IMR-90 (cell line): ENCODE measurements at regions not wholly inside any gene's neighbourhood (a gene's known extent, or its start where the extent isn't known, plus 50 kb on each side); places are given as distances from the start of the nearest gene placed in this dataset.
"Not testable (repeated sequence)": the region's sequence is repeated elsewhere in the genome, so short reads cannot be mapped to it uniquely, and the experiment has no call there.

ENCODE experiments used
- ATAC-seq: fragments of 200-7000 bp; cut with Tn5 transposase; 2 replicates; pipeline ENCODE4 v1.9.1; 2020; ENCODE audit warnings: low read depth, mild to moderate bottlenecking, moderate library complexity
- BruUV-seq: library from RNA; stranded (reverse); fragments of 400-500 nt; replicated peaks from 2 replicates; lab custom pipeline; 2021; lab: Mats Ljungman, UMichigan
- CTCF ChIA-PET: fragments of 300-600 bp; formaldehyde crosslinking; extraction: SDS; loops from one replicate; lab custom pipeline; 2021; ENCODE audit warnings: antibody characterized with exemption; lab: Yijun Ruan, JAX
- POLR2A ChIA-PET: fragments of 300-600 bp; sonication (Branson Sonifier 250); formaldehyde crosslinking; loops from one replicate; lab custom pipeline; 2022; ENCODE audit warnings: antibody characterized with exemption; ENCODE audit not compliant: unreplicated experiment; lab: Charles Lee
- DNase-seq: peaks from one replicate; pipeline ENCODE4 v3.0.0; 2013
- H2AFZ ChIP-seq: replicated peaks from 2 replicates; pipeline ENCODE3; 2013; ENCODE audit warnings: low read length, mild to moderate bottlenecking; ENCODE audit not compliant: poor library complexity
- H2AK5ac ChIP-seq: 2 replicates; pipeline ENCODE4 v1.6.1; 2013; ENCODE audit warnings: low read depth, low read length, inconsistent platforms
- H2AK9ac ChIP-seq: replicated peaks from 2 replicates; pipeline ENCODE3; 2013; ENCODE audit warnings: mild to moderate bottlenecking, low read depth, low read length, moderate library complexity; ENCODE audit not compliant: poor library complexity
- H2BK120ac ChIP-seq: 2 replicates; pipeline ENCODE4 v1.6.1; 2013; ENCODE audit warnings: low read depth, low read length, inconsistent platforms
- H2BK15ac ChIP-seq: 3 replicates; pipeline ENCODE4 v1.6.1; 2013; ENCODE audit warnings: low read depth, low read length, inconsistent platforms
- H2BK20ac ChIP-seq: 2 replicates; pipeline ENCODE4 v1.6.1; 2013; ENCODE audit warnings: low read depth, mild to moderate bottlenecking, inconsistent platforms, low read length, moderate library complexity
- H2BK5ac ChIP-seq: 2 replicates; pipeline ENCODE4 v1.6.1; 2013; ENCODE audit warnings: mild to moderate bottlenecking, low read depth, low read length, inconsistent platforms; ENCODE audit not compliant: poor library complexity, severe bottlenecking
- H3K14ac ChIP-seq: replicated peaks from 2 replicates; pipeline ENCODE4 v1.6.1; 2013; ENCODE audit warnings: low read depth, low read length, inconsistent platforms
- H3K18ac ChIP-seq: 2 replicates; pipeline ENCODE4 v1.6.1; 2013; ENCODE audit warnings: low read depth, low read length, control low read depth
- H3K23ac ChIP-seq: 2 replicates; pipeline ENCODE4 v1.6.1; 2013; ENCODE audit warnings: low read depth, low read length, inconsistent platforms
- H3K27ac ChIP-seq: 2 replicates; pipeline ENCODE4 v1.5.1; 2013; ENCODE audit warnings: mild to moderate bottlenecking, control low read depth, low read length; ENCODE audit not compliant: insufficient read depth
- H3K27me3 ChIP-seq: 2 replicates; pipeline ENCODE4 v1.6.1; 2013; ENCODE audit warnings: low read length; ENCODE audit not compliant: control insufficient read depth, insufficient read depth
- H3K36me3 ChIP-seq: 2 replicates; pipeline ENCODE4 v1.6.1; 2013; ENCODE audit warnings: low read length, mixed read lengths; ENCODE audit not compliant: control insufficient read depth, insufficient read depth
- H3K4ac ChIP-seq: 2 replicates; pipeline ENCODE4 v1.6.1; 2013; ENCODE audit warnings: low read depth, low read length, inconsistent platforms
- H3K4me1 ChIP-seq: 2 replicates; pipeline ENCODE4 v1.6.1; 2013; ENCODE audit warnings: low read length, mixed read lengths; ENCODE audit not compliant: control insufficient read depth, insufficient read depth
- H3K4me2 ChIP-seq: 2 replicates; pipeline ENCODE4 v1.6.1; 2013; ENCODE audit warnings: low read depth, mild to moderate bottlenecking, control low read depth, low read length, moderate library complexity
- H3K4me3 ChIP-seq: 2 replicates; pipeline ENCODE4 v1.5.1; 2013; ENCODE audit warnings: low read depth, mild to moderate bottlenecking, control low read depth, low read length, moderate library complexity; ENCODE audit not compliant: insufficient read depth
- H3K56ac ChIP-seq: 2 replicates; pipeline ENCODE4 v1.6.1; 2013; ENCODE audit warnings: low read length, inconsistent platforms; ENCODE audit not compliant: insufficient read depth; ENCODE audit errors: extremely low read depth
- H3K79me1 ChIP-seq, 2 experiments: 2 replicates each; pipeline ENCODE4 v1.6.1; 2013; ENCODE audit warnings: low read length in 2 of 2, inconsistent platforms in 1 of 2, low read depth in 1 of 2
- H3K9ac ChIP-seq: 2 replicates; pipeline ENCODE4 v1.6.1; 2013; ENCODE audit warnings: low read depth, low read length, control low read depth
- H3K9me1 ChIP-seq: 2 replicates; pipeline ENCODE4 v1.6.1; 2013; ENCODE audit warnings: low read length, inconsistent platforms; ENCODE audit not compliant: insufficient read depth
- H3K9me3 ChIP-seq: 2 replicates; pipeline ENCODE4 v1.6.1; 2013; ENCODE audit warnings: low read length; ENCODE audit not compliant: control insufficient read depth, insufficient read depth
- H4K20me1 ChIP-seq: 2 replicates; pipeline ENCODE4 v1.6.1; 2013; ENCODE audit warnings: low read length, inconsistent platforms; ENCODE audit not compliant: insufficient read depth
- H4K5ac ChIP-seq: 2 replicates; pipeline ENCODE4 v1.6.1; 2013; ENCODE audit warnings: mild to moderate bottlenecking, low read depth, low read length, control low read depth
- H4K8ac ChIP-seq, 2 experiments: 2 replicates each; pipeline ENCODE4 v1.6.1; 2013; ENCODE audit warnings: low read depth in 2 of 2, low read length in 2 of 2, control low read depth in 1 of 2, inconsistent platforms in 1 of 2
- H4K91ac ChIP-seq: 2 replicates; pipeline ENCODE4 v1.6.1; 2013; ENCODE audit warnings: low read depth, low read length, inconsistent platforms; ENCODE audit not compliant: insufficient read depth
- WGBS, 2 experiments: methylation state at CpG; one replicate each; pipeline versions ENCODE4 v1.1.5 to v1.1.7; 2013; ENCODE audit warnings: missing lambda C conversion rate in 2 of 2; ENCODE audit not compliant: insufficient read length in 1 of 2; ENCODE audit errors: extremely low coverage in 2 of 2; 5-methylcytosine and 5-hydroxymethylcytosine counted together
- dilution Hi-C: fragments of 300-500 bp; cut with HindIII; formaldehyde crosslinking; loops from one replicate; pipeline ENCODE4 v1.14.3; 2018; ENCODE audit warnings: low sequenced_read_pairs; ENCODE audit not compliant: unreplicated experiment
- in situ Hi-C: fragments of 300-500 bp; cut with MboI; formaldehyde crosslinking; loops from 3 replicates; pipeline ENCODE4 v1.14.3; 2019; ENCODE audit warnings: low sequenced_read_pairs, inconsistent platforms, mixed read lengths
- intact Hi-C: fragments of 100-400 bp; cut with micrococcal nuclease; formaldehyde crosslinking; loops from 2 replicates; pipeline ENCODE4 v1.10.0; 2022

DNA sequence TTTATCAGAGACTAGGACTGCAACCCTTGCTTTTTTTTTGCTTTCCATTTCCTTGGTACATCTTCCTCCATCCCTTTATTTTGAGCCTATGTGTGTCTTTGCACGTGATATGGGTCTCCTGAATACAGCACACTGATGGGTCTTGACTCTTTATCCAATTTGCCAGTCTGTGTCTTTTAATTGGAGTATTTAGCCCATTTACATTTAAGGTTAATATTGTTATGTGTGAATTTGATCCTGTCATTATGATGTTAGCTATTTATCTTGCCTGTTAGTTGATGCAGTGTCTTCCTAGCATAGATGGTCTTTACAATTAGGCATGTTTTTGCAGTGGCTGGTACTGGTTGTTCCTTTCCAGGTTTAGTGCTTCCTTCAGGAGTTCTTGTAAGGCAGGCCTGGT is 185.4 kb downstream of the VSIG4 start:
- H3K9me1 ChIP-seq, H2BK120ac ChIP-seq, dilution Hi-C loops, intact Hi-C loops, H4K20me1 ChIP-seq, H3K23ac ChIP-seq, H2AK5ac ChIP-seq, H4K5ac ChIP-seq, ATAC-seq, in situ Hi-C loops, POLR2A ChIA-PET, DNase-seq, H3K36me3 ChIP-seq, H3K18ac ChIP-seq, CTCF ChIA-PET, H3K14ac ChIP-seq, H2BK20ac ChIP-seq, H3K79me1 ChIP-seq, H3K4me1 ChIP-seq, H3K9me3 ChIP-seq, H2BK5ac ChIP-seq, H2AK9ac ChIP-seq, H3K4me2 ChIP-seq, H3K27me3 ChIP-seq, H3K4ac ChIP-seq, H3K27ac ChIP-seq, H3K4me3 ChIP-seq, H3K9ac ChIP-seq, BruUV-seq, H3K56ac ChIP-seq, H4K91ac ChIP-seq, H4K8ac ChIP-seq, H2AFZ ChIP-seq, H2BK15ac ChIP-seq: not testable (repeated sequence)
- no CpG with 5 or more reads among the region's 1 CpG for WGBS, 2 experiments

GRCh38 chrX:65851306-65851705 is 183.9 kb downstream of the MSN start:
- H4K8ac ChIP-seq, CTCF ChIA-PET, H3K9ac ChIP-seq, H3K4me1 ChIP-seq, H4K91ac ChIP-seq, ATAC-seq, H2BK120ac ChIP-seq, H2BK15ac ChIP-seq, POLR2A ChIA-PET, DNase-seq, H2BK5ac ChIP-seq, H3K4me3 ChIP-seq, H2AK5ac ChIP-seq, H4K5ac ChIP-seq, in situ Hi-C loops, H3K79me1 ChIP-seq, BruUV-seq, H3K56ac ChIP-seq, H4K20me1 ChIP-seq, H3K18ac ChIP-seq, H3K4ac ChIP-seq, H3K36me3 ChIP-seq, H3K9me1 ChIP-seq, H3K27me3 ChIP-seq, H2AK9ac ChIP-seq, H3K14ac ChIP-seq, H3K27ac ChIP-seq, intact Hi-C loops, H2AFZ ChIP-seq, H2BK20ac ChIP-seq, H3K23ac ChIP-seq, dilution Hi-C loops, H3K9me3 ChIP-seq, H3K4me2 ChIP-seq: not testable (repeated sequence)
- no CpG with 5 or more reads among the region's 1 CpG for WGBS, 2 experiments
